GM12892 (cell line): ENCODE measurements at regions not wholly inside any gene's neighbourhood (a gene's known extent, or its start where the extent isn't known, plus 50 kb on each side); places are given as distances from the start of the nearest gene placed in this dataset.

Experiments used
- POLR2A ChIP-seq: IDR thresholded peaks from 2 replicates; pipeline ENCODE4 v1.6.1; 2011; ENCODE audit warnings: low read depth, low read length, control low read depth
- POLR2AphosphoS5 ChIP-seq: IDR thresholded peaks from 2 replicates; pipeline ENCODE4 v1.6.1; 2011; ENCODE audit warnings: low read depth, low read length, control low read depth

- TF ChIP-seq POLR2AphosphoS5 (no peak), POLR2A (no peak)
Measured at GRCh38 chr3:190227064-190227463, 95.2 kb downstream of the CLDN1 start.
